ENCODE measurements at regions not wholly inside any gene's neighbourhood (a gene's known extent, or its start where the extent isn't known, plus 50 kb on each side); places are given as distances from the start of the nearest gene placed in this dataset.
"Not testable (repeated sequence)": the region's sequence is repeated elsewhere in the genome, so short reads cannot be mapped to it uniquely, and the experiment has no call there.

GRCh38 chr2:195333869-195334268 is 323.2 kb upstream of the SLC39A10 start:
- DNase-seq (ENCODE audit: low spot score): no peak
- intact Hi-C loops (cut with DNase I): no loop called here
- no peak for ATAC-seq

- intact Hi-C loops (cut with DNase I): no loop called here
- no peak for ATAC-seq
- DNase-seq (ENCODE audit: low spot score): no peak
Observed at GRCh38 chr2:195331966-195332365, 325.1 kb upstream of the SLC39A10 start.

- ATAC-seq: no peak
- no peak for DNase-seq (ENCODE audit: low spot score)
- intact Hi-C loops (cut with DNase I): no loop called here
Observed at GRCh38 chr2:195331129-195331528, 325.9 kb upstream of the SLC39A10 start.

- ATAC-seq: no peak
- intact Hi-C loops (cut with DNase I): no loop called here
- DNase-seq (ENCODE audit: low spot score): no peak
Observed at GRCh38 chr2:195330513-195330956, 326.5 kb upstream of the SLC39A10 start.

- intact Hi-C loops (cut with DNase I); ATAC-seq: not testable (repeated sequence)
Observed at GRCh38 chr2:195329784-195330183, 327.2 kb upstream of the SLC39A10 start.

GRCh38 chr2:195326537-195326936 is 330.5 kb upstream of the SLC39A10 start:
- DNase-seq (ENCODE audit: low spot score) (no peak), ATAC-seq (no peak)
- intact Hi-C loops (cut with DNase I): no loop called here

More at GRCh38 chr2:195329784-195330183, 327.2 kb upstream of the SLC39A10 start:
- not testable (repeated sequence) for DNase-seq (ENCODE audit: low spot score)

- DNase-seq (ENCODE audit: low spot score) (no peak), ATAC-seq (no peak)
- intact Hi-C loops (cut with DNase I): no loop called here
Observed at GRCh38 chr2:195322324-195322723, 334.7 kb upstream of the SLC39A10 start.

- intact Hi-C loops (cut with DNase I): no loop called here
- DNase-seq (ENCODE audit: low spot score) (no peak), ATAC-seq (no peak)
Observed at GRCh38 chr2:195320413-195320973, 336.5 kb upstream of the SLC39A10 start.

GRCh38 chr2:195319548-195320412 is 337.2 kb upstream of the SLC39A10 start:
- DNase-seq (ENCODE audit: low spot score) (no peak), ATAC-seq (no peak)
- intact Hi-C loops (cut with DNase I): no loop called here

- intact Hi-C loops (cut with DNase I): no loop called here
- no peak for ATAC-seq
- DNase-seq (ENCODE audit: low spot score): no peak
Observed at GRCh38 chr2:195319112-195319460, 337.9 kb upstream of the SLC39A10 start.

- intact Hi-C loops (cut with DNase I): no loop called here
- DNase-seq (ENCODE audit: low spot score): no peak
- ATAC-seq: no peak
Observed at GRCh38 chr2:195318440-195319111, 338.4 kb upstream of the SLC39A10 start.

- DNase-seq (ENCODE audit: low spot score) (no peak), ATAC-seq (no peak)
- intact Hi-C loops (cut with DNase I): no loop called here
Observed at GRCh38 chr2:195317550-195317949, 339.5 kb upstream of the SLC39A10 start.

- ATAC-seq: no peak
- no peak for DNase-seq (ENCODE audit: low spot score)
Observed at GRCh38 chr2:195316486-195316885, 340.5 kb upstream of the SLC39A10 start.

GRCh38 chr2:195313962-195314361 is 343.1 kb upstream of the SLC39A10 start:
- ATAC-seq: no peak
- no peak for DNase-seq (ENCODE audit: low spot score)
- intact Hi-C loops (cut with DNase I): no loop called here

More at GRCh38 chr2:195316486-195316885, 340.5 kb upstream of the SLC39A10 start:
- intact Hi-C loops (cut with DNase I): no loop called here

GRCh38 chr2:195312662-195313061 is 344.4 kb upstream of the SLC39A10 start:
- ATAC-seq: no peak
- no peak for DNase-seq (ENCODE audit: low spot score)
- intact Hi-C loops (cut with DNase I): no loop called here

- intact Hi-C loops (cut with DNase I): no loop called here
- DNase-seq (ENCODE audit: low spot score) (no peak), ATAC-seq (no peak)
Observed at GRCh38 chr2:195308163-195308562, 348.9 kb upstream of the SLC39A10 start.

GRCh38 chr2:195307751-195308150 is 349.3 kb upstream of the SLC39A10 start:
- ATAC-seq (no peak), DNase-seq (ENCODE audit: low spot score) (no peak)
- intact Hi-C loops (cut with DNase I): no loop called here

GRCh38 chr2:195304310-195304709 is 352.7 kb upstream of the SLC39A10 start:
- ATAC-seq (no peak), DNase-seq (ENCODE audit: low spot score) (no peak)
- intact Hi-C loops (cut with DNase I): no loop called here

GRCh38 chr2:195300631-195301030 is 356.4 kb upstream of the SLC39A10 start:
- intact Hi-C loops (cut with DNase I): no loop called here
- no peak for ATAC-seq
- no peak for DNase-seq (ENCODE audit: low spot score)

- no peak for ATAC-seq
- intact Hi-C loops (cut with DNase I): no loop called here
- no peak for DNase-seq (ENCODE audit: low spot score)
Observed at GRCh38 chr2:195299600-195299999, 357.4 kb upstream of the SLC39A10 start.
